ENCODE measurements at regions not wholly inside any gene's neighbourhood (a gene's known extent, or its start where the extent isn't known, plus 50 kb on each side); places are given as distances from the start of the nearest gene placed in this dataset.
"Not testable (repeated sequence)": the region's sequence is repeated elsewhere in the genome, so short reads cannot be mapped to it uniquely, and the experiment has no call there.

DNA sequence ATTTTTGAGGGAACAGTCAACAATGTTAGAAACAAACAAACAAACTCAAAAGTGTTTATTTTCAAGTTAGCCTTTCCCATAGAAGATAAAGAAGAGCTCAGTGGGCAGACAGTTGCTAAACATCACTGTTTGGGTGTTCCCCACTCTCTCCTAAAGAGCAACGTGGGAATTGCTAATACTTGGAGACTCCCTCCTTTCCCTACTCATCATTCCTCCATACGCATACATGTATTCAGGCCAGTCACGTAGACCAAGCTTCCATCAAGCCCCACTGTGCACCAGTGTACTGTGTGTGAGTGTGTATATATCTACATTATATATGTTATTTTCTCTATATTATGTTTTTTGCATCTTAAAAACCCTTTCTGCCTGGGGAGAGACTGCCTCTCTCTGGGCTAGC is 115.0 kb upstream of the EGFLAM start:
- H3K4me1 Mint-ChIP-seq (ENCODE audit: unreplicated experiment) = no peaks in the 10 kb centered on the region
- H3K27ac Mint-ChIP-seq (ENCODE audit: unreplicated experiment) = no peak overlapping the region
- no peak for TF ChIP-seq CTCF (IDR thresholded peaks at IDR 0.05; ENCODE audit: unreplicated experiment)
- H3K27me3 Mint-ChIP-seq (ENCODE audit: unreplicated experiment) = no peaks in the 10 kb centered on the region
- no peak overlapping the region for H3K4me3 Mint-ChIP-seq (ENCODE audit: unreplicated experiment)
- DNase-seq (ENCODE audit: low spot score) = no peak
- no peaks in the 10 kb centered on the region for H3K36me3 Mint-ChIP-seq (ENCODE audit: low read depth, unreplicated experiment)
- no peaks in the 10 kb centered on the region for H3K9me3 Mint-ChIP-seq (ENCODE audit: unreplicated experiment)

- TF ChIP-seq CTCF (IDR thresholded peaks at IDR 0.05; ENCODE audit: unreplicated experiment) = no peak
- Mint-ChIP-seq H3K9me3 (ENCODE audit: unreplicated experiment) (no peaks in the 10 kb centered on the region), H3K27ac (ENCODE audit: unreplicated experiment) (no peak overlapping the region), H3K4me3 (ENCODE audit: unreplicated experiment) (no peak overlapping the region), H3K36me3 (ENCODE audit: low read depth, unreplicated experiment) (no peaks in the 10 kb centered on the region), H3K4me1 (ENCODE audit: unreplicated experiment) (no peaks in the 10 kb centered on the region), H3K27me3 (ENCODE audit: unreplicated experiment) (peaks cover 2% of the 10 kb centered on the region)
- no peak for DNase-seq (ENCODE audit: low spot score)
Measured at GRCh38 chr5:38141665-38142064, 116.7 kb upstream of the EGFLAM start.

- TF ChIP-seq CTCF (IDR thresholded peaks at IDR 0.05; ENCODE audit: unreplicated experiment) = no peak
- no peak for DNase-seq (ENCODE audit: low spot score)
- Mint-ChIP-seq H3K9me3 (ENCODE audit: unreplicated experiment) (no peaks in the 10 kb centered on the region), H3K27ac (ENCODE audit: unreplicated experiment) (no peak overlapping the region), H3K4me1 (ENCODE audit: unreplicated experiment) (peaks cover 14% of the 10 kb centered on the region), H3K36me3 (ENCODE audit: low read depth, unreplicated experiment) (no peaks in the 10 kb centered on the region), H3K27me3 (ENCODE audit: unreplicated experiment) (peaks cover 4% of the 10 kb centered on the region), H3K4me3 (ENCODE audit: unreplicated experiment) (no peak overlapping the region)
Measured at GRCh38 chr5:38138574-38138973, 119.8 kb upstream of the EGFLAM start.

- no peak for TF ChIP-seq CTCF (IDR thresholded peaks at IDR 0.05; ENCODE audit: unreplicated experiment)
- Mint-ChIP-seq H3K9me3 (ENCODE audit: unreplicated experiment) (no peaks in the 10 kb centered on the region), H3K4me3 (ENCODE audit: unreplicated experiment) (no peak overlapping the region), H3K27me3 (ENCODE audit: unreplicated experiment) (peaks cover 4% of the 10 kb centered on the region), H3K27ac (ENCODE audit: unreplicated experiment) (no peak overlapping the region), H3K36me3 (ENCODE audit: low read depth, unreplicated experiment) (no peaks in the 10 kb centered on the region), H3K4me1 (ENCODE audit: unreplicated experiment) (peaks cover 14% of the 10 kb centered on the region)
- DNase-seq (ENCODE audit: low spot score) = no peak
Measured at GRCh38 chr5:38135486-38136039, 122.8 kb upstream of the EGFLAM start.

DNA sequence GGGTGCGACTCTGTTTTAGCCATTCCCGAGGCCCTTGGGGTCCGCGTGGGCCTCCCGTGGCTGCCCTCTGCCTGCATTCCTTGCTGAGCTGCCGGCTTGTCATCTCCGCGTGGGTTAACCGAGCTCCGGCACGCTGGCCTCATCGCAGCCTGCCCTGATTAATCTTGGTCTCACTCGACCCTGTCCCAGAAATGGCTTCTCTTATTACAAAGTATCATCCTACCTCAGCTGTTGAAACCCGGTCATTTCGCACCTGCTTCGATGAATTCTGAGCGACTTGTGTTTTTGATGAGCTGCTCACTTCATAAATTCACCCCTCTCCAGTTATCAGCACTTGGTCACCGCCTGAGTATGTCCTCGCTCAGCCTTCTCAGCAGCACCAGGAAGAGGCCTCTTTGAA is 123.5 kb upstream of the EGFLAM start:
- peaks cover 18% of the 10 kb centered on the region for H3K4me1 Mint-ChIP-seq (ENCODE audit: unreplicated experiment)
- no peak for DNase-seq (ENCODE audit: low spot score)
- peaks cover 4% of the 10 kb centered on the region for H3K27me3 Mint-ChIP-seq (ENCODE audit: unreplicated experiment)
- H3K27ac Mint-ChIP-seq (ENCODE audit: unreplicated experiment) = no peak overlapping the region
- H3K36me3 Mint-ChIP-seq (ENCODE audit: low read depth, unreplicated experiment) = no peaks in the 10 kb centered on the region
- no peak overlapping the region for H3K4me3 Mint-ChIP-seq (ENCODE audit: unreplicated experiment)
- H3K9me3 Mint-ChIP-seq (ENCODE audit: unreplicated experiment) = no peaks in the 10 kb centered on the region
- TF ChIP-seq CTCF (IDR thresholded peaks at IDR 0.05; ENCODE audit: unreplicated experiment) = no peak

GRCh38 chr5:38134294-38134693 is 124.1 kb upstream of the EGFLAM start:
- DNase-seq (ENCODE audit: low spot score); H3K9me3 Mint-ChIP-seq (ENCODE audit: unreplicated experiment); H3K27ac Mint-ChIP-seq (ENCODE audit: unreplicated experiment); H3K4me3 Mint-ChIP-seq (ENCODE audit: unreplicated experiment); H3K36me3 Mint-ChIP-seq (ENCODE audit: low read depth, unreplicated experiment); H3K27me3 Mint-ChIP-seq (ENCODE audit: unreplicated experiment): not testable (repeated sequence)
- H3K4me1 Mint-ChIP-seq (ENCODE audit: unreplicated experiment) = peaks cover 18% of the 10 kb centered on the region
